ENCODE measurements at regions not wholly inside any gene's neighbourhood (a gene's known extent, or its start where the extent isn't known, plus 50 kb on each side); places are given as distances from the start of the nearest gene placed in this dataset.

DNA sequence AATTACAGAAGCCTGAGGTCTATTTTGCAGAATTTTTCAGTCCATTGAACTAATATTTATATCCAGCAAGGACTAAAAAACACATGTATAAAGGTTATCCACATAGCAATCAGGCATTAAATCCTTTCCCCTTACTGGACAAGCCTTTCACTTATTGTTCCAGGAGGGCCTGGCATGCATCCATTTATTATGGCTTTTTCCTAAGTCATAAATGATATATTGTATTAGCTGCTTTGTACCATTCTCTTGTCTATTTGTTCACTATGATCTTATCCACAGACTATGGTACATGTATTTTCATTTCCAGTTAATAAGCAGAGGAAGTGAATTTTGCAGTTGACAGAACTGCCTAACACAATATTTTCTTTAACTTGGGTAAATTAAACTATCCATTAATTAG is 105.4 kb upstream of the ANK2 start:
- TF ChIP-seq, protein P1, sequence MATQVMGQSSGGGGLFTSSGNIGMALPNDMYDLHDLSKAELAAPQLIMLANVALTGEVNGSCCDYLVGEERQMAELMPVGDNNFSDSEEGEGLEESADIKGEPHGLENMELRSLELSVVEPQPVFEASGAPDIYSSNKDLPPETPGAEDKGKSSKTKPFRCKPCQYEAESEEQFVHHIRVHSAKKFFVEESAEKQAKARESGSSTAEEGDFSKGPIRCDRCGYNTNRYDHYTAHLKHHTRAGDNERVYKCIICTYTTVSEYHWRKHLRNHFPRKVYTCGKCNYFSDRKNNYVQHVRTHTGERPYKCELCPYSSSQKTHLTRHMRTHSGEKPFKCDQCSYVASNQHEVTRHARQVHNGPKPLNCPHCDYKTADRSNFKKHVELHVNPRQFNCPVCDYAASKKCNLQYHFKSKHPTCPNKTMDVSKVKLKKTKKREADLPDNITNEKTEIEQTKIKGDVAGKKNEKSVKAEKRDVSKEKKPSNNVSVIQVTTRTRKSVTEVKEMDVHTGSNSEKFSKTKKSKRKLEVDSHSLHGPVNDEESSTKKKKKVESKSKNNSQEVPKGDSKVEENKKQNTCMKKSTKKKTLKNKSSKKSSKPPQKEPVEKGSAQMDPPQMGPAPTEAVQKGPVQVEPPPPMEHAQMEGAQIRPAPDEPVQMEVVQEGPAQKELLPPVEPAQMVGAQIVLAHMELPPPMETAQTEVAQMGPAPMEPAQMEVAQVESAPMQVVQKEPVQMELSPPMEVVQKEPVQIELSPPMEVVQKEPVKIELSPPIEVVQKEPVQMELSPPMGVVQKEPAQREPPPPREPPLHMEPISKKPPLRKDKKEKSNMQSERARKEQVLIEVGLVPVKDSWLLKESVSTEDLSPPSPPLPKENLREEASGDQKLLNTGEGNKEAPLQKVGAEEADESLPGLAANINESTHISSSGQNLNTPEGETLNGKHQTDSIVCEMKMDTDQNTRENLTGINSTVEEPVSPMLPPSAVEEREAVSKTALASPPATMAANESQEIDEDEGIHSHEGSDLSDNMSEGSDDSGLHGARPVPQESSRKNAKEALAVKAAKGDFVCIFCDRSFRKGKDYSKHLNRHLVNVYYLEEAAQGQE (IDR thresholded peaks at IDR 0.05; ENCODE audit: low read depth), result no peak
- TF ChIP-seq EP300 (IDR thresholded peaks at IDR 0.05; ENCODE audit: borderline replicate concordance) (no peak), CEBPB (IDR thresholded peaks at IDR 0.05) (no peak), TAF1 (IDR thresholded peaks at IDR 0.05; ENCODE audit: low read depth) (no peak), FOXM1 (IDR thresholded peaks at IDR 0.05; ENCODE audit: borderline replicate concordance, low read depth) (no peak), CREB1 (IDR thresholded peaks at IDR 0.05; ENCODE audit: low read depth) (no peak)
- TF ChIP-seq, protein P2, sequence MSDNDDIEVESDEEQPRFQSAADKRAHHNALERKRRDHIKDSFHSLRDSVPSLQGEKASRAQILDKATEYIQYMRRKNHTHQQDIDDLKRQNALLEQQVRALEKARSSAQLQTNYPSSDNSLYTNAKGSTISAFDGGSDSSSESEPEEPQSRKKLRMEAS (IDR thresholded peaks at IDR 0.05), result no peak

Data from Ishikawa (cell line).